H1 (cell line): ENCODE measurements at regions not wholly inside any gene's neighbourhood (a gene's known extent, or its start where the extent isn't known, plus 50 kb on each side); places are given as distances from the start of the nearest gene placed in this dataset.

Experiments
- CTCF ChIA-PET: fragments of 300-600 bp; sonication (Branson Sonifier 250); formaldehyde crosslinking; loops from one replicate; lab custom pipeline; 2021; ENCODE audit not compliant: partially characterized antibody; lab: Charles Lee
- POLR2A ChIA-PET: fragments of 300-600 bp; sonication (Branson Sonifier 250); formaldehyde crosslinking; loops from one replicate; lab custom pipeline; 2021; ENCODE audit warnings: inconsistent platforms; ENCODE audit not compliant: partially characterized antibody; lab: Charles Lee
- DNase-seq, 2 experiments: peaks; one replicate each; pipeline versions ENCODE4 v3.0.0 to v3.0.0-alpha.2; 2010 to 2022; ENCODE audit warnings: low spot score in 2 of 2, low read depth in 1 of 2, mixed read lengths in 1 of 2
- FAIRE-seq: peaks from 2 replicates; lab custom pipeline; 2011; peaks lifted over from hg19 to GRCh38; lab: Jason Lieb, UNC
- H2AFZ ChIP-seq: 2 replicates; pipeline ENCODE4 v1.8.1; 2012; ENCODE audit warnings: low read length, inconsistent platforms
- H2AK5ac ChIP-seq: 2 replicates; pipeline ENCODE4 v1.6.1; 2013; ENCODE audit warnings: low read depth, low read length
- H2BK120ac ChIP-seq: replicated peaks from 2 replicates; pipeline ENCODE3; 2013; ENCODE audit warnings: low read depth, low read length, inconsistent platforms
- H2BK12ac ChIP-seq: 2 replicates; pipeline ENCODE4 v1.6.1; 2013; ENCODE audit warnings: low read depth, low read length
- H2BK15ac ChIP-seq: 2 replicates; pipeline ENCODE4 v1.6.1; 2013; ENCODE audit warnings: low read length
- H2BK20ac ChIP-seq: 2 replicates; pipeline ENCODE4 v1.6.1; 2013; ENCODE audit warnings: low read length
- H2BK5ac ChIP-seq: 2 replicates; pipeline ENCODE4 v1.6.1; 2013; ENCODE audit warnings: low read depth, low read length
- H3K14ac ChIP-seq: 2 replicates; pipeline ENCODE4 v1.6.1; 2013; ENCODE audit warnings: inconsistent platforms; ENCODE audit not compliant: insufficient read length
- H3K18ac ChIP-seq: 2 replicates; pipeline ENCODE4 v1.6.1; 2013; ENCODE audit warnings: low read length; ENCODE audit errors: extremely low read depth
- H3K23ac ChIP-seq: 2 replicates; pipeline ENCODE4 v1.6.1; 2013; ENCODE audit warnings: inconsistent platforms; ENCODE audit not compliant: insufficient read length
- H3K23me2 ChIP-seq: 2 replicates; pipeline ENCODE4 v1.6.1; 2013; ENCODE audit warnings: low read depth, low read length
- H3K27ac ChIP-seq: 2 replicates; pipeline ENCODE4 v1.6.1; 2011; ENCODE audit warnings: low read depth, low read length, inconsistent platforms
- H3K27me3 ChIP-seq, 4 experiments: replicated peaks in 1 of 4; 1 replicate in 1 of 4; 2 replicates in 3 of 4; pipeline versions ENCODE4 v1.6.1 to v1.8.1; 2011 to 2013; ENCODE audit warnings: low read length in 3 of 4, mild to moderate bottlenecking in 3 of 4, inconsistent platforms in 2 of 4, mixed read lengths in 2 of 4, moderate library complexity in 1 of 4; ENCODE audit not compliant: control insufficient read depth in 3 of 4, insufficient read depth in 3 of 4; ENCODE audit errors: extremely low read depth in 1 of 4
- H3K36me3 ChIP-seq, 4 experiments: 2 replicates each; pipeline versions ENCODE4 v1.6.1 to v1.8.1; 2011 to 2013; ENCODE audit warnings: mild to moderate bottlenecking in 4 of 4, low read length in 3 of 4, moderate library complexity in 2 of 4, control low read depth in 1 of 4, inconsistent platforms in 1 of 4; ENCODE audit not compliant: insufficient read depth in 4 of 4, control insufficient read depth in 2 of 4
- H3K4ac ChIP-seq: replicated peaks from 2 replicates; pipeline ENCODE3; 2013; ENCODE audit warnings: low read length, low read depth, mixed read lengths, inconsistent platforms; ENCODE audit not compliant: insufficient read length
- H3K4me1 ChIP-seq, 4 experiments: replicated peaks in 1 of 4; 1 replicate in 1 of 4; 2 replicates in 3 of 4; pipeline versions ENCODE4 v1.6.1 to v1.8.1; 2011 to 2013; ENCODE audit warnings: low read length in 3 of 4, inconsistent platforms in 2 of 4, mixed read lengths in 1 of 4; ENCODE audit not compliant: insufficient read depth in 4 of 4, control insufficient read depth in 3 of 4
- H3K4me2 ChIP-seq, 2 experiments: 2 replicates each; pipeline versions ENCODE4 v1.6.1 to v1.8.1; 2011 to 2013; ENCODE audit warnings: low read depth in 2 of 2, low read length in 2 of 2, control low read depth in 1 of 2, inconsistent platforms in 1 of 2, mild to moderate bottlenecking in 1 of 2; ENCODE audit not compliant: insufficient read depth in 1 of 2
- H3K4me3 ChIP-seq, 4 experiments: fragments of 200-600, 300-600 bp in 1 of 4; sonication (generic), shearing (Covaris generic), sonication (Bioruptor Twin) in 1 of 4; 2 replicates each; pipeline versions ENCODE4 v1.5.1 to v1.8.1; 2011 to 2016; ENCODE audit warnings: low read length in 4 of 4, low read depth in 3 of 4, control low read depth in 2 of 4, inconsistent platforms in 2 of 4, mild to moderate bottlenecking in 2 of 4, mixed read lengths in 1 of 4, moderate library complexity in 1 of 4; ENCODE audit not compliant: insufficient read depth in 2 of 4; ENCODE audit errors: extremely low read depth in 1 of 4
- H3K56ac ChIP-seq: replicated peaks from 2 replicates; pipeline ENCODE3; 2013; ENCODE audit warnings: low read depth, mild to moderate bottlenecking, mixed read lengths, low read length, inconsistent platforms; ENCODE audit not compliant: insufficient read length
- H3K79me1 ChIP-seq: 2 replicates; pipeline ENCODE4 v1.6.1; 2013; ENCODE audit warnings: low read depth, low read length, control low read depth
- H3K79me2 ChIP-seq, 2 experiments: 2 replicates each; pipeline versions ENCODE4 v1.6.1 to v1.8.1; 2012 to 2013; ENCODE audit warnings: low read length in 2 of 2, mild to moderate bottlenecking in 2 of 2, inconsistent platforms in 1 of 2; ENCODE audit not compliant: insufficient read depth in 2 of 2, control insufficient read depth in 1 of 2
- H3K9ac ChIP-seq, 4 experiments: replicated peaks in 1 of 4; 1 replicate in 1 of 4; 2 replicates in 3 of 4; pipeline versions ENCODE4 v1.6.1 to v1.8.1; 2011 to 2013; ENCODE audit warnings: low read depth in 3 of 4, low read length in 3 of 4, control low read depth in 2 of 4, mild to moderate bottlenecking in 2 of 4, moderate library complexity in 2 of 4, inconsistent platforms in 1 of 4; ENCODE audit errors: extremely low read depth in 1 of 4
- H3K9me3 ChIP-seq, 2 experiments: 2 replicates each; pipeline versions ENCODE4 v1.6.1 to v1.8.1; 2012 to 2013; ENCODE audit warnings: mild to moderate bottlenecking in 2 of 2, moderate library complexity in 2 of 2, control low read depth in 1 of 2, inconsistent platforms in 1 of 2, low read depth in 1 of 2, low read length in 1 of 2, mixed read lengths in 1 of 2; ENCODE audit not compliant: insufficient read depth in 2 of 2
- H4K20me1 ChIP-seq, 2 experiments: replicated peaks in 1 of 2; 2 replicates each; pipeline versions ENCODE3 to v1.8.1; 2011 to 2013; ENCODE audit warnings: inconsistent platforms in 2 of 2, low read length in 2 of 2, mild to moderate bottlenecking in 1 of 2; ENCODE audit not compliant: insufficient read depth in 2 of 2, control insufficient read depth in 1 of 2
- H4K5ac ChIP-seq: 2 replicates; pipeline ENCODE4 v1.6.1; 2013; ENCODE audit warnings: low read length, low read depth, mixed read lengths, inconsistent platforms; ENCODE audit not compliant: insufficient read length
- H4K8ac ChIP-seq: 2 replicates; pipeline ENCODE4 v1.8.0; 2013; ENCODE audit warnings: mild to moderate bottlenecking, moderate library complexity, low read length, inconsistent platforms; ENCODE audit not compliant: insufficient read depth; ENCODE audit errors: extremely low read depth
- H4K91ac ChIP-seq: replicated peaks from 2 replicates; pipeline ENCODE3; 2013; ENCODE audit warnings: low read length, mixed read lengths, inconsistent platforms; ENCODE audit not compliant: insufficient read length
- WGBS, 2 experiments: shearing (Covaris generic) in 1 of 2; methylation state at CpG; one replicate each; pipeline versions ENCODE4 v1.1.6 to v1.1.7; 2013 to 2015; ENCODE audit warnings: low lambda C conversion rate in 2 of 2, mixed read lengths in 2 of 2, inconsistent platforms in 1 of 2, low coverage in 1 of 2, missing lambda C conversion rate in 1 of 2; ENCODE audit not compliant: insufficient replicate concordance in 2 of 2, insufficient coverage in 1 of 2, insufficient read length in 1 of 2; ENCODE audit errors: extremely low coverage in 1 of 2, missing lambda C conversion rate in 1 of 2; 5-methylcytosine and 5-hydroxymethylcytosine counted together

DNA sequence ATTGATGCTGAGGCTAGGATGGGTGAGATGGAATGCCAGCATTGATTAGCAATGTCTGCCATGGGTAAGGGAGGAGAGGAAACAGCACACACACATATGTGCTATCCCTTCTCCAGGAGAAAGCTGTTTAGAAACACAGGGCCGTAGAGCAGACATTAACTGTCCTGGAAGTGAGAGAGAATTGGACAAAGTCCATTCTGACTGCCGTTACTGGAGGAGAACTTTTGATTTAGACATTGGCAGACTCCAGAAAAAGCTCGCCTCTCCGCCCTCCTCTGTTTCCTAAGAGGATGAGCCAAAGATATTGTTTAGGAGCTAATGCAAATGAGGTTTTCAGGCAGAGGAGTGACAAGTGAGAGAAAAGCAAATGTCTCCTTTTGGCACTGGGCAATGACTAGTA is 237.0 kb downstream of the HAPSTR1 start:
- Histone ChIP-seq H2BK120ac (no peak overlapping the region), H2BK12ac (no peak overlapping the region), H3K23ac (no peak overlapping the region), H2BK5ac (no peak overlapping the region), H3K27me3 (no peaks in the 10 kb centered on the region), H3K56ac (no peak overlapping the region), H4K20me1 (no peaks in the 10 kb centered on the region), H2AK5ac (no peak overlapping the region), H4K8ac (no peak overlapping the region), H3K36me3 (no peaks in the 10 kb centered on the region), H3K27ac (no peak overlapping the region), H2BK15ac (no peak overlapping the region), H3K79me2 (no peaks in the 10 kb centered on the region), H3K9me3 (no peaks in the 10 kb centered on the region; a peak in 1 of 4 replicates), H3K9ac (no peak overlapping the region), H3K23me2 (no peaks in the 10 kb centered on the region), H2AFZ (peak overlapping the region; percentile 37; the same call in 1 of the 2 replicates), H3K4me3 (no peak overlapping the region), H4K91ac (no peak overlapping the region), H3K4me2 (no peak overlapping the region), H2BK20ac (no peak overlapping the region), H3K18ac (no peak overlapping the region), H3K4ac (no peak overlapping the region), H4K5ac (no peak overlapping the region), H3K79me1 (no peaks in the 10 kb centered on the region), H3K14ac (no peak overlapping the region), H3K4me1 (peaks cover 0 to under 1% (median 0%) of the 10 kb centered on the region in 4 experiments; a peak in 1 of 7 replicates)
- DNase-seq: no peak
- ChIA-PET POLR2A (no interaction called here), CTCF (interaction anchor here (0.6 to 1.6 kb wide), 3 partner anchors 14 to 116 kb away, joined by 3 to 4 read pairs (median 3); no protein-coding TSS in a partner anchor)
- WGBS, 2 experiments: 94% methylated on average over 4 of the region's 4 CpGs; no CpG with 5 or more reads in 1 of the 2 experiments
- no peak for FAIRE-seq
